Muscle of leg (tissue), 3 donors: ENCODE measurements at regions not wholly inside any gene's neighbourhood (a gene's known extent, or its start where the extent isn't known, plus 50 kb on each side); places are given as distances from the start of the nearest gene placed in this dataset.
"Not testable (repeated sequence)": the region's sequence is repeated elsewhere in the genome, so short reads cannot be mapped to it uniquely, and the experiment has no call there.

ENCODE experiments used
- DNase-seq: peaks from one replicate; pipeline ENCODE4 v3.0.0; 2013
- H3K27ac ChIP-seq: one replicate; pipeline ENCODE4 v1.5.1; 2013; ENCODE audit warnings: mild to moderate bottlenecking, low read length, control low read depth
- H3K27me3 ChIP-seq: one replicate; pipeline ENCODE4 v1.6.1; 2013; ENCODE audit warnings: low read length; ENCODE audit not compliant: control insufficient read depth, insufficient read depth
- H3K36me3 ChIP-seq: one replicate; pipeline ENCODE4 v1.6.1; 2013; ENCODE audit warnings: low read length; ENCODE audit not compliant: control insufficient read depth, insufficient read depth
- H3K4me1 ChIP-seq: one replicate; pipeline ENCODE4 v1.6.1; 2013; ENCODE audit warnings: low read length; ENCODE audit not compliant: control insufficient read depth, insufficient read depth
- H3K4me3 ChIP-seq: one replicate; pipeline ENCODE4 v1.5.1; 2013; ENCODE audit warnings: low read length, control low read depth
- H3K9me3 ChIP-seq: replicated peaks from 2 replicates; pipeline ENCODE4 v1.6.1; 2013; ENCODE audit warnings: low read depth, low read length; ENCODE audit not compliant: control insufficient read depth
- WGBS: methylation state at CpG from one replicate; pipeline ENCODE4 v1.1.5; 2013; ENCODE audit warnings: missing lambda C conversion rate; ENCODE audit not compliant: insufficient coverage; 5-methylcytosine and 5-hydroxymethylcytosine counted together

DNA sequence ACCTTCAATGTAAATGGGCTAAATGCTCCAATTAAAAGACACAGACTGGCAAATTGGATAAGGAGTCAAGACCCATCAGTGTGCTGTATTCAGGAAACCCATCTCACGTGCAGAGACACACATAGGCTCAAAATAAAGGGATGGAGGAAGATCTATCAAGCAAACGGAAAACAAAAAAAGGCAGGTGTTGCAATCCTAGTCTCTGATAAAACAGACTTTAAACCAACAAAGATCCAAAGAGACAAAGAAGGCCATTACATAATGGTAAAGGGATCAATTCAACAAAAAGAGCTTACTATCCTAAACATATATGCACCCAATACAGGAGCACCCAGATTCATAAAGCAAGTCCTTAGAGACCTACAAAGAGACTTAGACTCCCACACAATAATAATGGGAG is 161.6 kb downstream of the AHSP start:
- no CpG with 5 or more reads among the region's 2 CpGs for WGBS
- not testable (repeated sequence) for H3K27ac ChIP-seq, H3K27me3 ChIP-seq, H3K4me1 ChIP-seq, DNase-seq, H3K36me3 ChIP-seq, H3K4me3 ChIP-seq, H3K9me3 ChIP-seq

DNA sequence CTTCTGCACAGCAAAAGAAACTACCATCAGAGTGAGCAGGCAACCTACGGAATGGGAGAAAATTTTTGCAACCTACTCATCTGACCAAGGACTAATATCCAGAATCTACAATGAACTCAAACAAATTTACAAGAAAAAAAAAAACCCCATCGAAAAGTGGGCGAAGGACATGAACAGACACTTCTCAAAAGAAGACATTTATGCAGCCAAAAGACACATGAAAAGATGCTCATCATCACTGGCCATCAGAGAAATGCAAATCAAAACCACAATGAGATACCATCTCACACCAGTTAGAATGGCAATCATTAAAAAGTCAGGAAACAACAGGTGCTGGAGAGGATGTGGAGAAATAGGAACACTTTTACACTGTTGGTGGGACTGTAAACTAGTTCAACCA is 164.6 kb downstream of the AHSP start:
- no CpG with 5 or more reads among the region's 3 CpGs for WGBS
- not testable (repeated sequence) for H3K36me3 ChIP-seq, H3K9me3 ChIP-seq

DNA sequence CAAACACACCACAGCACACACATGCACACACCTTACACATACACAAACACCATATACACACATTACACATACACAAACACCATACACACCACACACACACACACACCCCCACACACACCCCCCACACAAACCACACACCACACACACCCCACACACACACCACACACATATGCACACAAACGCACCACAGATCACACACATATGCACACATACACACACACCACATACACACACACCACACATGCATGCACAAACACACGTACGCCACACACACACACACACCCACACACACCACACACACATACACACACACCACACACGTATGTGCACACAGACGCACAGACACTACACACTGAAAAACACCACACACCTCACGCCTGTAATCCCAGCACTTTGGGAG is 166.0 kb downstream of the AHSP start:
- no peak overlapping the region for H3K4me3 ChIP-seq
- WGBS: 97% methylated on average over 3 of the region's 6 CpGs
- H3K27ac ChIP-seq: no peak overlapping the region
- no peaks in the 10 kb centered on the region for H3K27me3 ChIP-seq
- no peak for DNase-seq
- no peaks in the 10 kb centered on the region for H3K36me3 ChIP-seq
- no peaks in the 10 kb centered on the region for H3K4me1 ChIP-seq
- no peaks in the 10 kb centered on the region for H3K9me3 ChIP-seq

More for the DNA sequence above, 164.6 kb downstream of the AHSP start:
- not testable (repeated sequence) for H3K27ac ChIP-seq, DNase-seq, H3K27me3 ChIP-seq, H3K4me1 ChIP-seq, H3K4me3 ChIP-seq

DNA sequence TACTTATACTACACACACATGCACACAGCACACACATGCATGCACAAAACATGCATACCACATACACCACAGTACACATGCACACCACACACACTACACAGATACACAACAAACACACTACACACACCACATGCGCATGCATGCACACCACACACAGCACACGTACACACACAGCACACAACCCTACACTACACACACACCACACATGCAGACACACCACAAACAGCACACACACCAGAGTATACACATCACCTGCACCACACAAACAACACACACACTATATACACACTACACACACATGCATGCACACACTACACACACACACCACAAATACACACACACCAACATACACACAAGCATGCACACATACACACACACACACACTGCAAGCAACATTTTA is 166.8 kb downstream of the AHSP start:
- Histone ChIP-seq H3K4me1 (no peaks in the 10 kb centered on the region), H3K27me3 (peaks cover 2% of the 10 kb centered on the region)
- WGBS: 90% methylated on average over 2 of the region's 2 CpGs

DNA sequence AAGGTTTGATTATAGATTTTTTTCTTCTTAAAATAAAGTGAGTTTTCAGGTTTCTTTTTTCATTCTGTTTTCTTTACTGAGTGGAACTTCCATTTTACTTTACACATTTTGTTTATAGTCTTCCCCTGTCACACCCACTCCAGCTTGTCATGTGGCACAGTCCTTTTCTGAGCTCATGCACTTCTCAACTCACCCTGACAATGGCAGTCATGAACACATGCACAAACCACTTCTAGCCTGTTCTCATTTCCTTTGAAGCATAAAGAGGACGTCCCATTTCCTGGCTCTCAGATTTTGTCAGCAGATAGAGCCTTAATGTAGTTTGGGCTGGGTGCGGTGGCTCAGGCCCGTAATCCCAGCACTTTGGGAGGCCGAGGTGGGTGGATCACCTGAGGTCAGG is 168.0 kb downstream of the AHSP start:
- no CpG with 5 or more reads among the region's 4 CpGs for WGBS
- peak; percentile 52 for DNase-seq

More for the DNA sequence above, 166.8 kb downstream of the AHSP start:
- no peak overlapping the region for H3K27ac ChIP-seq
- H3K4me3 ChIP-seq: no peak overlapping the region
- no peak for DNase-seq
- no peaks in the 10 kb centered on the region for H3K36me3 ChIP-seq
- H3K9me3 ChIP-seq: no peaks in the 10 kb centered on the region

DNA sequence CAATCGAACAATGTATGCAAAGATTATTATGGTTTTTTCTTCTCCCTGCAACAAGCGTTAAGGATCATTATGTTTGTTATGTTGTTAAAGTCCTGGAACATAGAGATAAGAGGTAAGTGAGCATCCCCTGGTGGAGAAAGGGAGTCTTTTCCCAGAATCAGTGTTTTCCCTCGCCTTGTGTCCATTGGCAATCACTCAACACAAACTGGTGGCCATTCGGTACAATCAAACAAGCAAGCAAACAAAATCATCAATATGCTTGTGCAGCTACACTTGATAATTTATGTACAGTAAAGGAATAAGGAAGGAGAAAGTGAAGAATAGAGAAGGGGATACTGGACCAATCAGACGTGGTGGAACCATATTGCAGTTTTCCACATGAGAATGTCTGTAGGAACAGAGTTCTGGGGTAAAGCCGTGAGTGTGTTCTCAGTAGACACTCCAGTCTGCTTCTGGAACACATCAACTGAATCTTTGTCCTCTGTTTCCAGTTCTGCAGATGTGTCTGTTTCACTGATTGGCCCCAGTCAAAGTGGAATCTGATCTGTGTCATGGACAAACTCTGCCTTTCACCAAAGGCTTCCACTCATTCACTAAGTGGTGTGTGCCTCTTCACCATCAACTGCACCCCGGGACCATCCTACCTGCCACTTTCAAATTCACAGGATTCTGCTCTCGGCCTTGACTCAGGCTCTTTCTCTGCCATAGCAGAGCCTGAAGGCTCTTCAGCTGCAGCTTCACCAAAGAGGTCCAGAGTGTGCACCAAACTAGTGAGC is 169.5 kb downstream of the AHSP start:
- Histone ChIP-seq H3K9me3 (no peaks in the 10 kb centered on the region), H3K27me3 (peaks cover 5% of the 10 kb centered on the region), H3K4me3 (no peak overlapping the region), H3K27ac (no peak overlapping the region), H3K4me1 (peaks cover 5% of the 10 kb centered on the region), H3K36me3 (no peaks in the 10 kb centered on the region)
- DNase-seq: peak; percentile 36
- WGBS: 49% methylated on average over 4 of the region's 8 CpGs

More for the DNA sequence above, 168.0 kb downstream of the AHSP start:
- Histone ChIP-seq H3K27ac (no peak overlapping the region), H3K27me3 (peaks cover 5% of the 10 kb centered on the region), H3K9me3 (no peaks in the 10 kb centered on the region), H3K4me1 (peaks cover 2% of the 10 kb centered on the region), H3K36me3 (no peaks in the 10 kb centered on the region), H3K4me3 (no peak overlapping the region)

DNA sequence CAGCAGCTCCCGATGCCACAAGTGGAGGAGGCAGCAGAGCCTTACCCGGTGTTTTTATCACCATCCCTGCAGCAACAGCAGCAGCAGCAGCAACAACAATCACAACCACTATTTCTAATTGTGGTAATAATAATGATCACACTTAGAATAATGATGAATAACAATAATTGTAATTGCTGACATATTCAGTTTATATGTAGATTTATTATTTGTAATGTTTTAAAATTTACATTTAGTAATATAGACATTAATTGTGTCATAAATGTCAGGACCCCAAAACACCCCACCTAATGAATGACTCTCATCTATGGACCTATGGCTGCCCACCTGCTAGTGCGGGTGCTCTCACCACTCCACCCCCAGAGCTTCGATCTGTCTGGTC is 170.0 kb downstream of the AHSP start:
- Histone ChIP-seq H3K36me3 (peaks cover under 1% of the 10 kb centered on the region), H3K27ac (no peak overlapping the region), H3K27me3 (peaks cover 5% of the 10 kb centered on the region), H3K4me1 (peaks cover 5% of the 10 kb centered on the region), H3K4me3 (no peak overlapping the region), H3K9me3 (no peaks in the 10 kb centered on the region)
- no peak for DNase-seq
- no CpG with 5 or more reads among the region's 4 CpGs for WGBS

DNA sequence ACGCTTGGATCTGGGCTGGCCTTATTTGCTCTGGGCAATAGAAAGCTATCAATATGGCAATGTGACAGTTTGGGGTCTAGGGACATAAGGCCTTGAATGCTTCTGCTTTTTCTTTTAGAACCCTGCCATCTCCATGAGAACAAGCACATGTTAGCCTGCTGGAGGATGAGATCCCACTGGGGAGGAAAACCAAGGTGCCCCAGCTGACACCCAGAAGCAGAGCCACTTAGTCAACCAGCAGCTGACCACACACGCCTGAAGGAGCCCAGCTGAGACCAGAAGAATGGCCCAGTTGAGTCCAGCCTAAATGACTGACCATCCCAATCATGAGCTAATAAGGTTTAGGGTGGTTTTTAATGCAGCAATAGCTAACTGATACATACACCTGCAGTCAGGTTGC is 171.2 kb downstream of the AHSP start:
- H3K4me1 ChIP-seq: peaks cover 5% of the 10 kb centered on the region
- H3K4me3 ChIP-seq: no peak overlapping the region
- H3K9me3 ChIP-seq: no peaks in the 10 kb centered on the region
- H3K36me3 ChIP-seq: peaks cover 11% of the 10 kb centered on the region
- no peak overlapping the region for H3K27ac ChIP-seq
- 50% methylated on average over 1 of the region's 2 CpGs for WGBS
- DNase-seq: no peak
- peaks cover 5% of the 10 kb centered on the region for H3K27me3 ChIP-seq

DNA sequence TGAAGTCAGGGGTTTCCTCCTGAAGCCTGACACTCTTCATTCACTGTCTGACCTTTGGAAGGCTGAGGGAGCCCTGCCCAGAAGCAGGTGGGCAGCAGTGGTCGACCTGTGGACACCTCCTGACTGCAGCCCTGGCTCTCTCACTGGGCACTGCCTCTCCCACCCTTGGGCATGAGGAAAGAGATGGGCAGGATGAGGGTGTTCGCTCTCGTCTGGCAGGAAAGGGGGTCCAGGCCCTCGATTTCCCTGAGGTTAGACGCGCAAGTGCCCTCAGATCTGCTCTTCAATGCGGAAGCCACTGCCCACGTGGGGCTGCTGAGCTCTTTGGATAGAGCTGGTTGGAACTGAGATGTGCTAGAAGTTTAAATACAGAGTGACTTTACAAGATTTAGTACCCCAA is 171.9 kb downstream of the AHSP start:
- Histone ChIP-seq H3K4me1 (peaks cover 5% of the 10 kb centered on the region), H3K9me3 (no peaks in the 10 kb centered on the region), H3K27ac (no peak overlapping the region), H3K36me3 (peaks cover 18% of the 10 kb centered on the region), H3K4me3 (no peak overlapping the region), H3K27me3 (peaks cover 5% of the 10 kb centered on the region)
- no peak for DNase-seq
- WGBS: 90% methylated on average over 2 of the region's 8 CpGs

DNA sequence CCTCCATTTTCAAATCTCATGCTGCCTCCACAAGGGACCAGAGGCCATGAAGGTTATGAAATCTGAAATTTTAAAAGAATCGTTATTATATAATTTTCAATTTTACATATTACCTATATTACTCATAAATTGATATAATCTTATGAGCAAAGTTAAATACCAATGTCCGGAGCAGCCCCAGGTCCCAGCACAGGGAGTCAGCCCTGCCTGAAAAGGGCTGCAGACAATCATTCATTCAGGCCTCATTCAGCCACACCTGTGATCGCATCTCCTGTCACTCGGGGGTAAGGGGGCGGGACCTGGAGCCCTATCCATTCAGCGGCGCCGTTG is 172.5 kb downstream of the AHSP start:
- H3K27ac ChIP-seq: no peak overlapping the region
- H3K4me3 ChIP-seq: peak overlapping the region; percentile 52
- peaks cover 23% of the 10 kb centered on the region for H3K36me3 ChIP-seq
- DNase-seq: no peak
- 0% methylated on average over 7 of the region's 8 CpGs for WGBS
- H3K4me1 ChIP-seq: peaks cover 5% of the 10 kb centered on the region
- H3K9me3 ChIP-seq: no peaks in the 10 kb centered on the region
- peaks cover 5% of the 10 kb centered on the region for H3K27me3 ChIP-seq
